Activated CD4-positive, alpha-beta memory T cell treated with anti-CD3 and anti-CD28 coated beads for 36 hours (primary cell): ENCODE measurements at regions not wholly inside any gene's neighbourhood (a gene's known extent, or its start where the extent isn't known, plus 50 kb on each side); places are given as distances from the start of the nearest gene placed in this dataset.

Experiments used
- CTCF ChIA-PET: fragments of 350-600 bp; sonication (Branson Sonifier 250); formaldehyde crosslinking; loops from one replicate; lab custom pipeline; 2021; ENCODE audit warnings: antibody characterized with exemption, inconsistent platforms; lab: Charles Lee
- POLR2A ChIA-PET: fragments of 350-600 bp; sonication (Branson Sonifier 250); formaldehyde crosslinking; loops from one replicate; lab custom pipeline; 2021; ENCODE audit warnings: antibody characterized with exemption; lab: Charles Lee
- DNase-seq: peaks from one replicate; pipeline ENCODE4 v3.0.0-alpha.2; 2020
- H3K27ac Mint-ChIP-seq: one replicate; pipeline ENCODE4 v1.8.0; 2021; ENCODE audit warnings: mixed read lengths
- H3K27me3 Mint-ChIP-seq: one replicate; pipeline ENCODE4 v1.8.0; 2021; ENCODE audit warnings: mixed read lengths
- H3K36me3 Mint-ChIP-seq: one replicate; pipeline ENCODE4 v1.8.0; 2021; ENCODE audit warnings: mixed read lengths
- H3K4me1 Mint-ChIP-seq: one replicate; pipeline ENCODE4 v1.8.0; 2021; ENCODE audit warnings: low read depth, mixed read lengths
- H3K4me3 Mint-ChIP-seq: one replicate; pipeline ENCODE4 v1.8.0; 2021; ENCODE audit warnings: mild to moderate bottlenecking, mixed read lengths
- H3K9me3 Mint-ChIP-seq: one replicate; pipeline ENCODE4 v1.8.0; 2021; ENCODE audit warnings: mixed read lengths
- intact Hi-C: fragments of 100-400 bp; cut with micrococcal nuclease; formaldehyde crosslinking; loops from one replicate; pipeline ENCODE4 v1.15.1; 2023

DNA sequence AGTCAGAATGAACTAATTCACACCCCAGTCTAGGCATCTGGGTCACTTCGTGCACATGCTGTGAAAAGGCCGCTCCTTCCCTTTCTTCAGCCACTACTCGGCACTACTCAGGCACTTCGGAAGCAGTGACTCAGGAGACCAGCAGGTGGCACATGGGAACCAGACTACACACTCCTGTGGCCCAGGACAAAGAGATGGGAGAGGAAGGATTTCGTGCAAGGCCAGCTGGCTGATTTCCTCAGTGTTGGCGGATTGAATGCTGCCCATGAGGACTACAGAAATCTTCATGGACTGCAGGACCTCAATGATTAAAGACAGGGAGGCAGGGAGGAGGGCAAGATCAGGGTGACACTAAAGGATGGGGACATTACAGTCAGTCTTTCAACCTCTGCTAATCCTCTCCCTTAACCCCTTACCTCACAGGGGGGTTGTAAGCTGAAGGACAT is 117.8 kb upstream of the SPACA1 start:
- CTCF ChIA-PET, result interaction anchor here (0.6 to 2.7 kb wide), 8 partner anchors 12 to 941 kb away, joined by 3 to 11 read pairs (median 4); no protein-coding TSS in a partner anchor
- no peaks in the 10 kb centered on the region for H3K9me3 Mint-ChIP-seq
- no peak overlapping the region for H3K27ac Mint-ChIP-seq
- peaks cover 2% of the 10 kb centered on the region for H3K27me3 Mint-ChIP-seq
- intact Hi-C loops, result loop anchor here (1.0 to 5.0 kb wide), 4 partner anchors 237 to 940 kb away; partner anchors contain the start of gene CNR1
- no peak overlapping the region for H3K4me3 Mint-ChIP-seq
- POLR2A ChIA-PET, result no interaction called here
- peak; percentile 74 for DNase-seq
- no peaks in the 10 kb centered on the region for H3K36me3 Mint-ChIP-seq
- no peaks in the 10 kb centered on the region for H3K4me1 Mint-ChIP-seq

DNA sequence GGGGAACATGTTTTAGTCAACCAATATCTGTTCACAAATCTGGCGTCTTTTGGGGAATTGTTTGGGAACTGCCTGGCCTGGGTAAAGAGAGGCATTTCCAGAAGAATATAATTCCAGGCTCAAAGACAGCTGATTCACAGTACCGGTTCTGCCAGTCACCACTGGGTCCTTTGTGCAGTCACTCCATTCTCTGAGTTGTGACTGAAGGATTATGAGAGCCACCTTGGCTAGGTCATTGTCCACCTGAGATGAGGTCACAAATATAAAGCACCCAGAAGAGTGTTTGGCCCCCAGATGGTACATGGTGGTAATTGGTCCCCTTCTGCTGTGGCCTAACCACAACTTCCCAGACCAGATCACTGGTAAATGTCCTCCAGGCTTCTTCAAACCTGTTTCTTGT is 121.0 kb upstream of the SPACA1 start:
- DNase-seq, result no peak
- Mint-ChIP-seq H3K36me3 (no peaks in the 10 kb centered on the region), H3K27me3 (no peaks in the 10 kb centered on the region), H3K4me1 (peaks cover 3% of the 10 kb centered on the region), H3K27ac (no peak overlapping the region), H3K9me3 (no peaks in the 10 kb centered on the region), H3K4me3 (no peak overlapping the region)
- ChIA-PET POLR2A (no interaction called here), CTCF (interaction anchor here (0.9 kb wide), 1 partner anchor 18 kb away, joined by 3 read pairs; no protein-coding TSS in a partner anchor)
- intact Hi-C loops, result no loop called here

DNA sequence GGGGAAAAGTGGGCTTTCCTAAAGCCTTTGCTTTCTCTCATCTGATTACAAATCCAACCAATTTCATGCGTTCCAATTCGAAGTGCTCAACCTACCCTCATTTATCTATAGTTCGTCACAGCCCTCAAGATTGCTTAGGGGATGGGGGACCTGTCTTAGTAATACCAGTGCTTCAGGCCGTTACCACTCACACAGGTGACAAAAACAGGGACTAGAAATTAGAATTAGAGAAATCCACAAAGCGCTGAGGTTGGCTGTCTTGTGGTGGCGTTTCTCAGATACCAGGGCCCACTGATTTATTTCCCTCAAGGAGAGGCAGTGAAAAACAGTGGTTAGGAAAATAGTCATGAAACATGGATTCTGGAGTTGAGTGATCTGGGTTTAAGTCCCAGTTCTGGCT is 121.6 kb upstream of the SPACA1 start:
- H3K4me1 Mint-ChIP-seq, result peaks cover 3% of the 10 kb centered on the region
- H3K9me3 Mint-ChIP-seq, result no peaks in the 10 kb centered on the region
- H3K27me3 Mint-ChIP-seq, result no peaks in the 10 kb centered on the region
- ChIA-PET CTCF (no interaction called here), POLR2A (no interaction called here)
- intact Hi-C loops, result no loop called here
- no peaks in the 10 kb centered on the region for H3K36me3 Mint-ChIP-seq
- no peak overlapping the region for H3K4me3 Mint-ChIP-seq
- no peak overlapping the region for H3K27ac Mint-ChIP-seq
- no peak for DNase-seq

DNA sequence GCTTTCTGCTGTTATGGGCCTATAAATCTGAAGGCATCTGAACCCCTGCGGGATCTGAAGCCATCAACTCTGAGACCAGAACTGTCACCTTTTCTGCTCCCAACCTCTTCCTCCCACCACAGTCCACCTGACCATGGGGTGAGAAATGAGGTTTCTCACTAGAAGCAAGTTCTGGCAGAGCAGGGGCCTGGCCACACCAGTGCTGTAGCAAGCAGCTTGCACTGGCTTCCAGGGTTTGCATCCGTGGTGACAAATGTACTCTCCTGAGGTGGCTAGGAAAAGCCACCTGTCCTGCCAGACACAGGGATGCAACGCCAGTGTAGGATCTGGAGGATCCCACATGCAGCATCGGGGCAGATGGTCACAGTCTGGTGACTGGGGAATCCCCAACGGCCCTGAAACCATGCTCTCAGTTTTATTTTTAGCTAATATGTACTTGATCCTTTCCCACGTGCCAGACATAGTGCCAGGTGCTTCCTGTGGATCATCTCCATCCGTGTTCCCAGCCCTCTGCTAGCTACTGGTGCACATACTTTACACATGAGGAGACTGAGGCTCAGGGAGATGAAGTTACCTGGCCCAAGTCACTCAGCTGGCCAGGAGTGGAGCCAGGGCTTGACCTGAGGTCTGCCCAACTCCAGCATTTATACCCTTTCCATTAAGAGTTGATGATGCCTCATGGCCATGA is 122.1 kb upstream of the SPACA1 start:
- DNase-seq, result no peak
- Mint-ChIP-seq H3K4me1 (peaks cover 3% of the 10 kb centered on the region), H3K4me3 (no peak overlapping the region), H3K27me3 (peaks cover 4% of the 10 kb centered on the region), H3K9me3 (no peaks in the 10 kb centered on the region), H3K36me3 (no peaks in the 10 kb centered on the region), H3K27ac (no peak overlapping the region)
- intact Hi-C loops, result no loop called here
- POLR2A ChIA-PET, result no interaction called here
- CTCF ChIA-PET, result no interaction called here

DNA sequence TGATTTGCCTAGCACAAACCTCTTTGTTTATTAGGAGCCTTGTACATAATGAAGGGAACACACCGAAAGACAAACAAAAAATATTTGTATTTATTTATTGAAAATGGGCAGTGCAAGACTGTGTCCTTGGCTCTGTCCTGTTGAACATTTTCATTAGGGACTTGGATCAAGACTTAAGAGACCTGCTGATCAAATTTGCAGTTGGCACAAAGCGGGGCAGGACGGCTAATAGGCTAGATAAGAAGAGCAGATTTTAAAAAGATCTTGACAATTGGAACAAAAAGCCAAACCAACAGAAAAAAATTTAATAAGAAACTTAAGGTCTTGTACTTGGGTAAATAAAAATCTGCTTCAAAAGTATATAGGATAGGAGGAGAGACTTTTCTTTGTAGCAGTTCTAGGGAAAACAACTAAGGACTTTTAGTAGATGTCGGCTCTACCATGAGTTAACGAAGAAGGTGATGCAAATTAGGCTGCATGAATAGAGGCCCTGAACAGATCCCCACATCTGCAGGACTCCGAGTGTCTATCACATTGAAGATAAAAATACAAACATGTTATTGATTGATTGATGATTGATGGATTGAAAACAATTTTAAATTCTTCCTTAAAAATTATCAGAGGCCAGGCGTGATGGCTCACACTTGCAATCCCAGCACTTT is 124.1 kb upstream of the SPACA1 start:
- H3K27ac Mint-ChIP-seq, result no peak overlapping the region
- intact Hi-C loops, result loop anchor here (5.0 kb wide), 1 partner anchor 221 kb away; the partner anchor contains the start of gene AKIRIN2
- H3K4me1 Mint-ChIP-seq, result peaks cover 3% of the 10 kb centered on the region
- ChIA-PET POLR2A (no interaction called here), CTCF (no interaction called here)
- no peak for DNase-seq
- H3K27me3 Mint-ChIP-seq, result peaks cover 5% of the 10 kb centered on the region
- no peak overlapping the region for H3K4me3 Mint-ChIP-seq
- no peaks in the 10 kb centered on the region for H3K36me3 Mint-ChIP-seq
- no peaks in the 10 kb centered on the region for H3K9me3 Mint-ChIP-seq

DNA sequence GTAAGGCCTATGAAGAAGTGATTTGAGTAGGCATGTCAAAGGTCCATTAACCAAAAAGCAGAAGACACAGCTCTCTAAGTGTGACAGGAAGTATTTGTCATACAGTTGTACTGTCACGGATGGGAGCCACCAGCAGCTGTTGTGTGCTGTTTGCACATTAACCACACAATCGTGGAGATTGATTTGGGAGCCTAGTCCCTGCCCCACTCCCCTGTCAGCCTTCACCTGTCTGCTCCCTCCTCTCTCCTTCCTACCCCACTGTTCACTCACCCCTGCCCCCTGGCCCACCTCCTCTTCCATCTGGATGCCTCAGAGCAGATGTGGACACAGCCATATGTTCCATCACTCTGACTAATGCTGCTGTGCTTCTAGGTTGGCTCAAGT is 124.7 kb upstream of the SPACA1 start:
- CTCF ChIA-PET, result interaction anchor here (1.0 kb wide), 1 partner anchor 11 kb away, joined by 3 read pairs; no protein-coding TSS in a partner anchor
- peaks cover 5% of the 10 kb centered on the region for H3K27me3 Mint-ChIP-seq

DNA sequence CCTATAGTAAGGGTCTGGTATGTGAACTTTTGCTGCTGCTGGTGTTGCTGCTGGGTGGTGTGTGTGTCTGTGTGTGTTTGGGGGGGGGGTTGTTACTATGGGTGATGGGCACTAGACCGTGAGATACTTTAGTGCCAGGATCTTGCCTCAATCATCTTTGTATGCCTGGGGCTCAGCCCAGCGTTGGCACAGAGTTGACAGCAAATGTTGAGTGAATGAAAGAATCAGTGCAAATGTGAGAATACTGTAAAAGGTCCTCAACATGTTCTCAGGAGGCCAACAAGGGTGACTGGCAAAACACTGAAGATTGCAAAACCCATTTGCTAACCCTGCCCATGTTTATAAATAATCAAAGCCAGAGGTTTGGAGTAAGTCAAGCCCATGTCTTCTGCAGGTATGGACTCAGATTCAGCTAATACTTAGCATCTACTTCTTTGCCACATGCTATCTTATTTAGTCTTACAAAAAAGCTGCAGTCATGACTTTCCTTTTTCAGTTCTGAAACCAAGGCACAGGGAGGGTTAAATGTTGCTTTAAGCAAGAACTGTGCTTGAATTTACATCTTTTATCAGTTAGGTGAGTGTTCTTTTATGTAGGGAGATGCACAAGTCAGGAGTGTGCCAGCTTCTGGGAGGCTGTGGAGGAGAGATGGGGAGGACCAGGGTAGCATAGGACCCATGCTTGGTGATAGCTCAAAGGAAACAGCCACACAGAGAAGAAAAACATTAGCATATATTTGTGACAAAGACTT is 125.3 kb upstream of the SPACA1 start:
- Mint-ChIP-seq H3K4me1 (peaks cover 3% of the 10 kb centered on the region), H3K36me3 (no peaks in the 10 kb centered on the region), H3K4me3 (no peak overlapping the region), H3K9me3 (no peaks in the 10 kb centered on the region), H3K27ac (no peak overlapping the region), H3K27me3 (peaks cover 5% of the 10 kb centered on the region)
- intact Hi-C loops, result loop anchor here (5.0 kb wide), 1 partner anchor 220 kb away; the partner anchor contains the start of gene AKIRIN2
- ChIA-PET CTCF (interaction anchor here (1.0 kb wide), 1 partner anchor 12 kb away, joined by 3 read pairs; no protein-coding TSS in a partner anchor), POLR2A (no interaction called here)
- DNase-seq, result no peak

More for the DNA sequence above, 124.7 kb upstream of the SPACA1 start:
- no peak overlapping the region for H3K4me3 Mint-ChIP-seq
- H3K9me3 Mint-ChIP-seq, result no peaks in the 10 kb centered on the region
- POLR2A ChIA-PET, result no interaction called here
- peaks cover 3% of the 10 kb centered on the region for H3K4me1 Mint-ChIP-seq
- DNase-seq, result no peak
- H3K27ac Mint-ChIP-seq, result no peak overlapping the region
- intact Hi-C loops, result loop anchor here (5.0 kb wide), 1 partner anchor 221 kb away; the partner anchor contains the start of gene AKIRIN2
- no peaks in the 10 kb centered on the region for H3K36me3 Mint-ChIP-seq

DNA sequence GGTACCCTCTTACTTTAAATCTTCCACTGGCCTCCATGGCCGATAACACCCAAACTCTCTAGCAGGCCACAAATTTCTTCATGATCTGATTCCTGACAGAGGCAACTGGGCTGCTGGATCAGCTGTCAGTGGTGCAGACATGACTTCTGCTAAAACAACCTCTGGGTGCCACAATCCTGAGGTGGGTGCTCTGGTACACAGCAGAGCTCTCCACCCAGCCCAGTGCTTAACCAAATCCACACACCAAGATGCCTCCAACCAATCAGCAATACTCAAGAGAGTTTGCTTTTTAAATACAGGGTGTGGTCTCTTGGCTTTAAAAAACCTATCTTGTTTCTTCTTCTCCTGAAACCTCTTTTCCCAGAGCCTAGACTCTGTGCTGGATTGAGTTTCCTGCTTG is 126.6 kb upstream of the SPACA1 start:
- no peaks in the 10 kb centered on the region for H3K36me3 Mint-ChIP-seq
- intact Hi-C loops, result loop anchor here (5.0 kb wide), 1 partner anchor 219 kb away; the partner anchor contains the start of gene AKIRIN2
- no peaks in the 10 kb centered on the region for H3K9me3 Mint-ChIP-seq
- H3K27me3 Mint-ChIP-seq, result peaks cover 5% of the 10 kb centered on the region
- no peak overlapping the region for H3K27ac Mint-ChIP-seq
- ChIA-PET CTCF (no interaction called here), POLR2A (no interaction called here)
- H3K4me1 Mint-ChIP-seq, result peaks cover 3% of the 10 kb centered on the region
- no peak for DNase-seq
- H3K4me3 Mint-ChIP-seq, result no peak overlapping the region

DNA sequence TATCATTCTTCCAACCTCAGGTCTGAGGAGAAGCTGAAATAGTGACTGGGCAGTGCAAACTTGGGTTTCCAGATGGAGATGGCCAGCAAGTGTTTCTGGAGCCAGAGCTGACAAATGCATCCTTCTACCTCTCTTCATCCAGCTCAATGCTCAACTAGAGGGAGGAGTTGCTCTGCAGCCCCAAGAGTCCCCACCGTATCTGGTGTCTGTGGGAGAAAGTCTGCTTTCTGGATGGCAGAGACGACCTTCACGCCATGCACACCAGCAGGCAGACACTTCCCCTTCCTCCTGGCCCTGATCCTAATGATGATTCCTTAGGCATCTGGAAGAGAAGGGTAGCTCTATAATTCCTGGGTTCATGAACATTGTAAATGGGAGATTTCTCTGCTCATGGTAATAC is 127.4 kb upstream of the SPACA1 start:
- peaks cover 5% of the 10 kb centered on the region for H3K27me3 Mint-ChIP-seq
- intact Hi-C loops, result loop anchor here (5.0 kb wide), 1 partner anchor 218 kb away; the partner anchor contains the start of gene AKIRIN2
- H3K36me3 Mint-ChIP-seq, result no peaks in the 10 kb centered on the region

DNA sequence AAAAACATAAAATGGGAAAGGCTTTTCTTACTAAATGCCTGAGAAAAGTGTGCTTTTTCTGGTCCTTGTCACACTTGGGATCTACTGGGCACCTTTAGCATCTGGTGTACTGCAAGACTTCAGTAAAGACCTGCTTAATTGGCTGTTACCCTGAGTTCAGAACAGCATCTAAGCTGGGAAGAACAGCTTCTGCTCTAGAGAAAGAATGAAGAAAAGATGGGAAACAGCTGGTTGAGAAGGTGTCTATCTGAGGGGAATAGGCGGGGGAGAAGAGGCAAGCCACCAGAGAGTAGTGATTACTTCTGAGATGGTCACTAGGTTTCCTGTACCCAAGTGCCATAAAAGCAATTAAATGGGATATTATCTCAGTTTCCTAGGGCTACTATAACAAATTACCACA is 128.2 kb upstream of the SPACA1 start:
- Mint-ChIP-seq H3K9me3 (no peaks in the 10 kb centered on the region), H3K4me3 (no peak overlapping the region), H3K27ac (no peak overlapping the region), H3K4me1 (peaks cover 3% of the 10 kb centered on the region), H3K36me3 (no peaks in the 10 kb centered on the region), H3K27me3 (peaks cover 5% of the 10 kb centered on the region)
- no peak for DNase-seq
- intact Hi-C loops, result no loop called here
- ChIA-PET POLR2A (no interaction called here), CTCF (no interaction called here)

More for the DNA sequence above, 127.4 kb upstream of the SPACA1 start:
- no peak for DNase-seq
- ChIA-PET CTCF (no interaction called here), POLR2A (no interaction called here)
- Mint-ChIP-seq H3K27ac (no peak overlapping the region), H3K4me1 (peaks cover 3% of the 10 kb centered on the region), H3K9me3 (no peaks in the 10 kb centered on the region), H3K4me3 (no peak overlapping the region)

DNA sequence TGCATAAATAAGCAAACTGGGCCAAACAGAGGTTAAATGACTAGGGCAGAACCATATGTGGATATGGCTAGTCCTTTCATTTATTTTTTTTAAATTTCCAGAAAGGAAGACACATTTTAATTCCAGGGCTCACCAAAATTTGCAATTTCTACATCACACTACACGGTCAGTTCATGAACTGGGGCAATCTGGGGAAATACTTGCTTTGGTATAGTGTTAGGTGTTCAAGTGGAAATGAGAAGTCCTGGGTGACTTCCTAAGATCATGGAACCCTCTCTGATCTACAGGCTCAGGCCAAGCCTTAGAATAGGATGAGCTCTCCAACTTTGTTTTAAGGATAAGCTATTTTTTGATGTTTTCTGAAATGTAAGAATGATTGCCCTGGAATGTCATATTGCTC is 128.6 kb upstream of the SPACA1 start:
- no peak overlapping the region for H3K27ac Mint-ChIP-seq
- peaks cover 5% of the 10 kb centered on the region for H3K27me3 Mint-ChIP-seq
- ChIA-PET CTCF (no interaction called here), POLR2A (no interaction called here)
- H3K36me3 Mint-ChIP-seq, result no peaks in the 10 kb centered on the region
- intact Hi-C loops, result no loop called here
- H3K4me3 Mint-ChIP-seq, result no peak overlapping the region
- no peaks in the 10 kb centered on the region for H3K9me3 Mint-ChIP-seq
- peaks cover 3% of the 10 kb centered on the region for H3K4me1 Mint-ChIP-seq
- no peak for DNase-seq

DNA sequence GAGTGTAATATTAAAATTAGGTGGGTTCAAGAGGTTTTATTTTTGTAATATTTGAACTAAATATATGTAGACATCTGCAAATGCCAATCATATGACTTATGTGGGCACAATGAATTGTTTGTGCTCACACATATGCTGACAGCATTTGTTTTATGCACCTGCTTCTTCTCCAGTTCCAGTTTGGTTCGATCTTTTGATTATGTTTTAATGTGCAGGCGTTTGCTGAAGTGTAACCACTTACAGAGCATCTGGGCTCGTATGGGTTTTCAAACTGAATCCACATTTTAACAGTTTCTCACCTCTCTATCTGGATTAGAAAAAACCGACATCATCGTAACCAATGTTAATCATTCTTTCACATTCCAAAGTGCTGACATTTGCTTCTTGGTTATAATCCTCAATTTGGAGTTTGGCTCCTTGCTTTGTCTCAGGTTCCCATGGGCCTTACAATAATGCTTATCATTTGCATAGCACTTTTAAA is 129.1 kb upstream of the SPACA1 start:
- Mint-ChIP-seq H3K27me3 (peaks cover 5% of the 10 kb centered on the region), H3K36me3 (no peaks in the 10 kb centered on the region), H3K9me3 (no peaks in the 10 kb centered on the region), H3K27ac (no peak overlapping the region), H3K4me1 (peaks cover 3% of the 10 kb centered on the region), H3K4me3 (no peak overlapping the region)
- intact Hi-C loops, result no loop called here
- POLR2A ChIA-PET, result no interaction called here
- DNase-seq, result no peak
- CTCF ChIA-PET, result interaction anchor here (1.1 kb wide), 1 partner anchor 12 kb away, joined by 3 read pairs; no protein-coding TSS in a partner anchor
